HFF-Myc (cell line): ENCODE measurements at regions not wholly inside any gene's neighbourhood (a gene's known extent, or its start where the extent isn't known, plus 50 kb on each side); places are given as distances from the start of the nearest gene placed in this dataset.

Experiments
- DNase-seq: peaks from one replicate; pipeline ENCODE4 v3.0.0-alpha.2; 2011; ENCODE audit warnings: low read depth; ENCODE audit errors: extremely low read depth
- H3K4me3 ChIP-seq: replicated peaks from 2 replicates; pipeline ENCODE4 v1.5.1; 2011; ENCODE audit warnings: low read depth, mild to moderate bottlenecking, control low read depth, low read length
- CTCF ChIP-seq: IDR thresholded peaks from 2 replicates; pipeline ENCODE4 v1.5.1; 2012; ENCODE audit warnings: mild to moderate bottlenecking, low read depth, low read length, control low read depth; ENCODE audit errors: missing control alignments

- peak overlapping the region; percentile 22 for H3K4me3 ChIP-seq
- peak; percentile 21 for DNase-seq
These were observed 74.6 kb upstream of the CPLX2 start for GRCh38 chr5:175796536-175797499.

GRCh38 chr5:175797521-175798038, 73.8 kb upstream of the CPLX2 start:
- no peak overlapping the region for H3K4me3 ChIP-seq
- no peak for TF ChIP-seq CTCF
- DNase-seq: no peak

More at GRCh38 chr5:175796536-175797499, 74.6 kb upstream of the CPLX2 start:
- TF ChIP-seq CTCF: no peak

- H3K4me3 ChIP-seq: no peak overlapping the region
- no peak for TF ChIP-seq CTCF
- no peak for DNase-seq
These were observed 72.8 kb upstream of the CPLX2 start for GRCh38 chr5:175798626-175799025.

- no peak for DNase-seq
- TF ChIP-seq CTCF: no peak
- no peak overlapping the region for H3K4me3 ChIP-seq
These were observed 70.7 kb upstream of the CPLX2 start for GRCh38 chr5:175800656-175801081.

- DNase-seq: no peak
- no peak overlapping the region for H3K4me3 ChIP-seq
- no peak for TF ChIP-seq CTCF
These were observed 69.0 kb upstream of the CPLX2 start for GRCh38 chr5:175802361-175802760.

- TF ChIP-seq CTCF: no peak
- no peak for DNase-seq
These were observed 68.1 kb upstream of the CPLX2 start for GRCh38 chr5:175803254-175803653.

More at GRCh38 chr5:175803254-175803653, 68.1 kb upstream of the CPLX2 start:
- H3K4me3 ChIP-seq: no peak overlapping the region
